ENCODE measurements at regions not wholly inside any gene's neighbourhood (a gene's known extent, or its start where the extent isn't known, plus 50 kb on each side); places are given as distances from the start of the nearest gene placed in this dataset.
"Not testable (repeated sequence)": the region's sequence is repeated elsewhere in the genome, so short reads cannot be mapped to it uniquely, and the experiment has no call there.

- DNase-seq = no peak
Observed at GRCh38 chr14:89697281-89698060, 257.1 kb downstream of the EFCAB11 start.

GRCh38 chr14:89695846-89696245 lies 258.7 kb downstream of the EFCAB11 start:
- no peak for DNase-seq

- DNase-seq = no peak
Observed at GRCh38 chr14:89690139-89690538, 264.4 kb downstream of the EFCAB11 start.

GRCh38 chr14:89689711-89690110 lies 264.8 kb downstream of the EFCAB11 start:
- not testable (repeated sequence) for DNase-seq

- DNase-seq = no peak
Observed at GRCh38 chr14:89688507-89689211, 265.9 kb downstream of the EFCAB11 start.

GRCh38 chr14:89687129-89687528 lies 267.4 kb downstream of the EFCAB11 start:
- not testable (repeated sequence) for DNase-seq

GRCh38 chr14:89684139-89684538 lies 267.1 kb upstream of the FOXN3 start:
- no peak for DNase-seq

- no peak for DNase-seq
Observed at GRCh38 chr14:89681086-89682018, 264.3 kb upstream of the FOXN3 start.

- no peak for DNase-seq
Observed at GRCh38 chr14:89680156-89680555, 263.1 kb upstream of the FOXN3 start.

GRCh38 chr14:89678768-89679167 lies 261.7 kb upstream of the FOXN3 start:
- DNase-seq = no peak

GRCh38 chr14:89675590-89675989 lies 258.6 kb upstream of the FOXN3 start:
- DNase-seq = no peak

GRCh38 chr14:89674936-89675335 lies 257.9 kb upstream of the FOXN3 start:
- DNase-seq = no peak

- no peak for DNase-seq
Observed at GRCh38 chr14:89674240-89674639, 257.2 kb upstream of the FOXN3 start.

GRCh38 chr14:89673512-89674225 lies 256.6 kb upstream of the FOXN3 start:
- DNase-seq = no peak

GRCh38 chr14:89672636-89673511 lies 255.8 kb upstream of the FOXN3 start:
- DNase-seq = no peak

- no peak for DNase-seq
Observed at GRCh38 chr14:89669193-89669592, 252.2 kb upstream of the FOXN3 start.

GRCh38 chr14:89667983-89668382 lies 250.9 kb upstream of the FOXN3 start:
- no peak for DNase-seq

GRCh38 chr14:89665300-89666081 lies 248.5 kb upstream of the FOXN3 start:
- not testable (repeated sequence) for DNase-seq

GRCh38 chr14:89661392-89661791 lies 244.4 kb upstream of the FOXN3 start:
- no peak for DNase-seq

GRCh38 chr14:89660625-89661233 lies 243.7 kb upstream of the FOXN3 start:
- not testable (repeated sequence) for DNase-seq

Data from effector CD8-positive, alpha-beta T cell (primary cell).